ENCODE measurements at regions not wholly inside any gene's neighbourhood (a gene's known extent, or its start where the extent isn't known, plus 50 kb on each side); places are given as distances from the start of the nearest gene placed in this dataset.
"Not testable (repeated sequence)": the region's sequence is repeated elsewhere in the genome, so short reads cannot be mapped to it uniquely, and the experiment has no call there.

- TF ChIP-seq POLR2A, CTCF (IDR thresholded peaks at IDR 0.05): not testable (repeated sequence)
These were observed 268.6 kb upstream of the ZNF322 start for GRCh38 chr6:26928190-26928589.

Measured in esophagus squamous epithelium (tissue), 4 donors.